ENCODE measurements at regions not wholly inside any gene's neighbourhood (a gene's known extent, or its start where the extent isn't known, plus 50 kb on each side); places are given as distances from the start of the nearest gene placed in this dataset.

DNA sequence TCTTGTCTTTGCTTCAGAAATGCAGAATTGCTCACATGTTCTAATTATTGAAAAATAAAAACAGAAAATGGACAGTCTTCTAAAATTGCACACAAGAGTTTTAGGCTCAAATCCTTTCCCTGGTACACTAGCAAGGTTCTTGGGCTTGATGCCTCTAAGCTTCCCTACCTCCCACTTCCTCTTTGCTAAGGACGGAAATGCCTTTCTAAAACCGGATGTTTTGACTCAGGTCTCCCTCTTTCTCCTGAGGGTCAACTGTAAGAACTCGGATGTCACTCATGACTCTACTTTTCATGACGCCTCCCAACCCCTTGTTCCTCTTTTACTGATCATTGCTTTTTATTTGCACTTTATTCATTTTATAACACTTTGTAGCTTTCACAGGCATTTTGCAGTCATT, 613.5 kb downstream of the C6orf118 start:
- no peaks in the 10 kb centered on the region for H3K27me3 ChIP-seq (ENCODE audit: insufficient read depth, low read length)
- no peaks in the 10 kb centered on the region for H3K36me3 ChIP-seq (ENCODE audit: insufficient read depth, low read length)
- no peak overlapping the region for H3K4me3 ChIP-seq (ENCODE audit: low read length)
- H3K9me3 ChIP-seq (ENCODE audit: insufficient read depth, low read depth, low read length), result no peaks in the 10 kb centered on the region
- WGBS, result 91% methylated on average over 4 of the region's 4 CpGs
- no peak overlapping the region for H3K9ac ChIP-seq (ENCODE audit: low read depth, low read length)
- H3K27ac ChIP-seq (ENCODE audit: low read depth, low read length), result no peak overlapping the region
- H3K4me1 ChIP-seq (ENCODE audit: insufficient read depth, low read length), result peaks cover 41% of the 10 kb centered on the region

DNA sequence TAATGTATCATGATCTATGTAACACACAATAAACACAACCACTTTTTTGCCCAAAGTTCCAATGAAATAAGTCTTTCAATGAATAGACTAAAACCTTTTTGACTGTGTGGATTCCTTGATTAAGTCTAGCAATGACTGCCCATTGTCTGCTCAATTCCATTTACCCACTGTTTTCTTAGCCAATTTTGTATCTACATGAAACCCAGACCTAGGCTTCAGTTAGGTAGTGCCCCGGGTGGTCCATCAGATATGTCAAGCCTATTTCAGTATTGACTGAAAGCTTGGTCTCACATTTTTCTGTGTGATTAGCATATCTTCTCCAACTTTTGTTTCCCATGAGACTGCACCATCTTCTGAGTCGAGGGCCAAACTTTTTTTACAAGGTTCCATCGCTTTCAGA, 615.0 kb downstream of the C6orf118 start:
- Histone ChIP-seq H3K27me3 (ENCODE audit: insufficient read depth, low read length) (no peaks in the 10 kb centered on the region), H3K9ac (ENCODE audit: low read depth, low read length) (no peak overlapping the region), H3K9me3 (ENCODE audit: insufficient read depth, low read depth, low read length) (no peaks in the 10 kb centered on the region), H3K4me3 (ENCODE audit: low read length) (no peak overlapping the region), H3K4me1 (ENCODE audit: insufficient read depth, low read length) (peaks cover 41% of the 10 kb centered on the region), H3K27ac (ENCODE audit: low read depth, low read length) (peak overlapping the region; percentile 76; the same call in 1 of the 2 replicates), H3K36me3 (ENCODE audit: insufficient read depth, low read length) (no peaks in the 10 kb centered on the region)
- 89% methylated on average over 3 of the region's 3 CpGs for WGBS

GRCh38 chr6:164693944-164694343, 615.5 kb downstream of the C6orf118 start:
- Histone ChIP-seq H3K9me3 (ENCODE audit: insufficient read depth, low read depth, low read length) (no peaks in the 10 kb centered on the region), H3K4me1 (ENCODE audit: insufficient read depth, low read length) (peaks cover 41% of the 10 kb centered on the region), H3K4me3 (ENCODE audit: low read length) (no peak overlapping the region), H3K27ac (ENCODE audit: low read depth, low read length) (peak overlapping the region; percentile 76), H3K27me3 (ENCODE audit: insufficient read depth, low read length) (no peaks in the 10 kb centered on the region), H3K36me3 (ENCODE audit: insufficient read depth, low read length) (no peaks in the 10 kb centered on the region), H3K9ac (ENCODE audit: low read depth, low read length) (no peak overlapping the region)
- WGBS, result 14% methylated on average over 4 of the region's 4 CpGs

DNA sequence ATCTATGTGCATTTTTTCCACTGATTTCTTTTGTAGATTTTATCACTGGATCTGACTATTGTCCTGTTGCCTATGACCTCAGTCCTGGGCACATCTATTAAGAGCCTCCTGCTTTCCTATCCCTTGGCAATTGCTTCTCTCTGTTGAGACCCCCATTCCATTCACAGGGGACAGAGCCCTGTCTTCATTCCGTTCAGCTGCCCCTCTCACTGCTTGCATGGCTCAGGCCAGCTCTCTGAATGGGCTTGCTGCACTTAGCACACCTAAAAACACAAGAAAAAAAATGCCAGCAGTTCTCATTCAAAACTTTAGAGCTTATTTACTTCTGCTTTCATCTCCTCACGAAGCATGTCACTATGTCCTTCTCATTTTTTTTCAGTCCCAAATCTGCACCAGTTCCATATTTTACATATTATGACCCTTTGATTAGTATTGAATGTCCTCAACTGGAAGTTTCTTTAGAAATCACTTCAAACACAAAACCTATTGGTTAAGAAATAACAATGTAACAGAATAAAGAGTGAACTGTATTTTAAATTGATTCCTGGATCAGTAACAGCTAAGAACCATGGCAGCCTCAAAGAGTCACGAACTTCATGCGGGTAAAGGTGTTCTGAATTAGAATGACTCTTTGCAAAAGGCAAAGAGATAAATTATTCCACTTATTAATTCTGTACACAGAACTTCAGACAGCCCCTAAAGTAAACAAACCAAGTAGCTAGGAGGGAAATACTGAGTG, 616.5 kb downstream of the C6orf118 start:
- no peaks in the 10 kb centered on the region for H3K9me3 ChIP-seq (ENCODE audit: insufficient read depth, low read depth, low read length)
- H3K27ac ChIP-seq (ENCODE audit: low read depth, low read length), result peak overlapping the region; percentile 15; the same call in 1 of the 2 replicates
- no peaks in the 10 kb centered on the region for H3K36me3 ChIP-seq (ENCODE audit: insufficient read depth, low read length)
- H3K9ac ChIP-seq (ENCODE audit: low read depth, low read length), result no peak overlapping the region
- no peak overlapping the region for H3K4me3 ChIP-seq (ENCODE audit: low read length)
- H3K27me3 ChIP-seq (ENCODE audit: insufficient read depth, low read length), result no peaks in the 10 kb centered on the region
- 67% methylated on average over 4 of the region's 4 CpGs for WGBS
- peaks cover 41% of the 10 kb centered on the region for H3K4me1 ChIP-seq (ENCODE audit: insufficient read depth, low read length)

DNA sequence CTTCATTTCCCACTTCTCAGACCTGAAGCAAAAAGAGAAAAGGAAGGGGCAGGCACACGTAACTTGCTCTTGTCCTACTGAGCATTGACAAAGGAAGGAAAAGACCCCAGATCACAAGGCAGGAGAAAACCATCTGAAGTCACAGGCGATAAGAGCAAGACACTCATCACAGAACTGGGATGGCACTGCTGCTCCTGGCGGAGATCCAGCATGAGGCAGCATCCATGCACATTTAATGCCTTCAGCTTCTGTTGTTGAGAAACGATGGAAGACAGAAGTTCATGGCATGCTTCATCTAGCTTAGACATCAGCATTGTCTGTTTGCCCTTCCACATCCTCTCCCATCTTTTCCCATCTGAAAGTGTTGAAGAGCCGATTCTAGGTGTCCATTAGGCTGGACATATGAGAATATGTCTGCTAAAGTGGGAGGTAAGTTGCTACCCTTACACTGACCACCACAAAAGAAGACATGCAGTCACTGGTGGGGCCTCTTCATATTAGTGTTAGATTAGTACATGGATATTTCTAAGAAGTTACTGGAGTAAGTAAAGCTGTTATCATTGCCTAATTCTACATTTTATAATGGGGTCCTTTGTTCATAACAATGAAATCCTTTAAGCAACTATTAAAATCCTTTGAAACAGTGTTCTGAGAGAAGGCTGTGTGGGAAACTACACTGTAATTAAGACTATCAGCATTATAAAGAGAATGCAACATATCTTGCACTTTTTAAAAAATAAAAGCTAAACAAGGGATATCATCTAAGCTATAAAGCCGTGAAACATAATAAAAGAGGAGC, 618.5 kb downstream of the C6orf118 start:
- no peaks in the 10 kb centered on the region for H3K27me3 ChIP-seq (ENCODE audit: insufficient read depth, low read length)
- H3K4me1 ChIP-seq (ENCODE audit: insufficient read depth, low read length), result peaks cover 38% of the 10 kb centered on the region
- H3K9ac ChIP-seq (ENCODE audit: low read depth, low read length), result no peak overlapping the region
- H3K36me3 ChIP-seq (ENCODE audit: insufficient read depth, low read length), result no peaks in the 10 kb centered on the region
- H3K4me3 ChIP-seq (ENCODE audit: low read length), result no peak overlapping the region
- H3K27ac ChIP-seq (ENCODE audit: low read depth, low read length), result no peak overlapping the region
- WGBS, result 95% methylated on average over 5 of the region's 6 CpGs
- H3K9me3 ChIP-seq (ENCODE audit: insufficient read depth, low read depth, low read length), result no peaks in the 10 kb centered on the region

GRCh38 chr6:164690241-164690640, 619.2 kb downstream of the C6orf118 start:
- Histone ChIP-seq H3K4me1 (ENCODE audit: insufficient read depth, low read length) (peaks cover 31% of the 10 kb centered on the region), H3K9me3 (ENCODE audit: insufficient read depth, low read depth, low read length) (no peaks in the 10 kb centered on the region), H3K9ac (ENCODE audit: low read depth, low read length) (no peak overlapping the region), H3K4me3 (ENCODE audit: low read length) (no peak overlapping the region), H3K36me3 (ENCODE audit: insufficient read depth, low read length) (no peaks in the 10 kb centered on the region), H3K27ac (ENCODE audit: low read depth, low read length) (no peak overlapping the region), H3K27me3 (ENCODE audit: insufficient read depth, low read length) (no peaks in the 10 kb centered on the region)
- 95% methylated on average over 5 of the region's 5 CpGs for WGBS

DNA sequence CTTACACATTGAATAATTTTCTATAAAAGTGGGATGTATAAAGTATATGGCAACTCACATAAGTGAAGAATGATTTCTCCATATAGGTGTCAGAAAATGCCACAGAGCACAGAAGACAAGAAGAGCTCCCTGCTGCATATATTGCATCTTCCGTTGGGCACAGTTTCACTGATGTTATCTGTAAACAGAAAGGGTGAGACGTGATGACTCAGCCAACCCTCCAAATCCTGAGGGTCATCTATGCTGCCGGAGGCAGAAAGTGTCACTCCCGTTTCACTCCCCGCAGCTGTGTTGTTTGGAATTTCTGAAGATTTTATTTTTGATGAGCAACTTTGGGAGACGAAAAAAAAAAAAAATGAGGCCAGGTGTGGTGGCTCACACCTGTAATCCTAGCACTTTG, 644.1 kb downstream of the C6orf118 start:
- Histone ChIP-seq H3K27me3 (ENCODE audit: insufficient read depth, low read length) (no peaks in the 10 kb centered on the region), H3K4me1 (ENCODE audit: insufficient read depth, low read length) (no peaks in the 10 kb centered on the region), H3K4me3 (ENCODE audit: low read length) (no peak overlapping the region), H3K27ac (ENCODE audit: low read depth, low read length) (no peak overlapping the region), H3K36me3 (ENCODE audit: insufficient read depth, low read length) (no peaks in the 10 kb centered on the region), H3K9ac (ENCODE audit: low read depth, low read length) (no peak overlapping the region), H3K9me3 (ENCODE audit: insufficient read depth, low read depth, low read length) (no peaks in the 10 kb centered on the region)
- WGBS, result 94% methylated on average over 6 of the region's 6 CpGs

GRCh38 chr6:164663634-164664033, 645.8 kb downstream of the C6orf118 start:
- no peaks in the 10 kb centered on the region for H3K36me3 ChIP-seq (ENCODE audit: insufficient read depth, low read length)
- H3K4me3 ChIP-seq (ENCODE audit: low read length), result no peak overlapping the region
- H3K27ac ChIP-seq (ENCODE audit: low read depth, low read length), result no peak overlapping the region
- H3K4me1 ChIP-seq (ENCODE audit: insufficient read depth, low read length), result no peaks in the 10 kb centered on the region; the same call in 1 of the 2 replicates
- 97% methylated on average over 5 of the region's 5 CpGs for WGBS
- no peaks in the 10 kb centered on the region for H3K9me3 ChIP-seq (ENCODE audit: insufficient read depth, low read depth, low read length)
- no peaks in the 10 kb centered on the region for H3K27me3 ChIP-seq (ENCODE audit: insufficient read depth, low read length)
- H3K9ac ChIP-seq (ENCODE audit: low read depth, low read length), result no peak overlapping the region

DNA sequence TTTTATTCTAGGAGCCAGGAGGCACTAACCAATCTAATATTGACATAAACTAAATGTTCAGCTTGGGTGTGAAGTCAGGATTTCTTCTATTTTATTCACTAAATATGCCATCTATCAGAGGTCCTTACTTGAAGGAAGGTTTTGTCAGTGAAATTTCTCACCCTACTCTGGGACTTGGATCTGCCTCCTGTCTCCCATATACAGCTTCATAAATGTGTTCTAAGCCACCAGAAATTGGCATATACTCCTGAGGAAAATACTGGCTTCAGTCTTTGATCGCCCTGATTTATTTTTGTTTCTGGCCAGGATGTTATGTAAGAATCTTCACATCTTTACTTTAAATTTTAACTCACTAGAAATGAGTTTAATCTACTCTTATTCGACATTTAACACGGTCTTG, 647.7 kb downstream of the C6orf118 start:
- Histone ChIP-seq H3K9me3 (ENCODE audit: insufficient read depth, low read depth, low read length) (no peaks in the 10 kb centered on the region), H3K4me1 (ENCODE audit: insufficient read depth, low read length) (no peaks in the 10 kb centered on the region; the same call in 1 of the 2 replicates), H3K27me3 (ENCODE audit: insufficient read depth, low read length) (no peaks in the 10 kb centered on the region), H3K27ac (ENCODE audit: low read depth, low read length) (no peak overlapping the region), H3K4me3 (ENCODE audit: low read length) (no peak overlapping the region), H3K9ac (ENCODE audit: low read depth, low read length) (no peak overlapping the region), H3K36me3 (ENCODE audit: insufficient read depth, low read length) (no peaks in the 10 kb centered on the region)
- WGBS, result 83% methylated on average over 1 of the region's 3 CpGs

GRCh38 chr6:164660781-164661180, 648.6 kb downstream of the C6orf118 start:
- WGBS, result 86% methylated on average over 1 of the region's 1 CpG
- no peaks in the 10 kb centered on the region for H3K36me3 ChIP-seq (ENCODE audit: insufficient read depth, low read length)
- no peaks in the 10 kb centered on the region for H3K27me3 ChIP-seq (ENCODE audit: insufficient read depth, low read length)
- H3K4me3 ChIP-seq (ENCODE audit: low read length), result no peak overlapping the region
- no peak overlapping the region for H3K9ac ChIP-seq (ENCODE audit: low read depth, low read length)
- no peaks in the 10 kb centered on the region; the same call in 1 of the 2 replicates for H3K4me1 ChIP-seq (ENCODE audit: insufficient read depth, low read length)
- H3K9me3 ChIP-seq (ENCODE audit: insufficient read depth, low read depth, low read length), result no peaks in the 10 kb centered on the region
- no peak overlapping the region for H3K27ac ChIP-seq (ENCODE audit: low read depth, low read length)

DNA sequence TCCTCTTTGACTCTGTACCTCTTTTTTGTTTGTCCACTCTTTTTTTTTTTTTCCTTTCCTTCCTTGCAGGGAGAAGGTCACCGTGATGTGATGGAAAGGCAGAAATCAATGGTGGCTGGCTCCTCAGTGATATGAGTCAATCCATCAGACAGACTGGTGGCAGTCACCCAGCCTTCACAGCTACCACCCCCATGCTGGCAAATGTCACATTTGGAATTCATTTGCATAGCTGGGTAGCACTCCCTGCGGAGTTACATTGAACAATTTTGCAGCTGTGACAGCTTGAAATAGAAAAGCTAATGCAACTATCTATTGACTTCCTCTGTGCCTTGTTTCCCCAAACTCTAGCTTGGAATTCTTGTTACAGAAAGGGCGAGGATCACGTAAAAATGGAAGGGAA, 668.4 kb downstream of the C6orf118 start:
- Histone ChIP-seq H3K27ac (ENCODE audit: low read depth, low read length) (no peak overlapping the region), H3K36me3 (ENCODE audit: insufficient read depth, low read length) (no peaks in the 10 kb centered on the region), H3K27me3 (ENCODE audit: insufficient read depth, low read length) (no peaks in the 10 kb centered on the region), H3K9me3 (ENCODE audit: insufficient read depth, low read depth, low read length) (no peaks in the 10 kb centered on the region), H3K4me3 (ENCODE audit: low read length) (no peak overlapping the region), H3K9ac (ENCODE audit: low read depth, low read length) (no peak overlapping the region), H3K4me1 (ENCODE audit: insufficient read depth, low read length) (no peaks in the 10 kb centered on the region)
- 79% methylated on average over 4 of the region's 4 CpGs for WGBS

Data from HUES64 (cell line).